ENCODE measurements at regions not wholly inside any gene's neighbourhood (a gene's known extent, or its start where the extent isn't known, plus 50 kb on each side); places are given as distances from the start of the nearest gene placed in this dataset.
A peak's percentile ranks its signal among the peaks of the same experiment; 100 is the strongest.

GRCh38 chr21:25507522-25507921 is 99.8 kb downstream of the MRPL39 start:
- TF ChIP-seq KDM5A (IDR thresholded peaks at IDR 0.05): no peak
- TF ChIP-seq EP300 (IDR thresholded peaks at IDR 0.05): no peak
- TF ChIP-seq RCOR1 (IDR thresholded peaks at IDR 0.05; ENCODE audit: low read depth, low read length): no peak
- no peak for TF ChIP-seq HES2 (IDR thresholded peaks at IDR 0.05)
- no peak for TF ChIP-seq PHF8 (IDR thresholded peaks at IDR 0.05; ENCODE audit: borderline replicate concordance, low read depth)
- no peak for TF ChIP-seq JUN (IDR thresholded peaks at IDR 0.05)
- no peak for TF ChIP-seq USF2 (IDR thresholded peaks at IDR 0.05)
- Histone ChIP-seq H3K9me3 (no peaks in the 10 kb centered on the region), H3K4me1 (no peaks in the 10 kb centered on the region), H3K4me3 (no peak overlapping the region), H3K27ac (no peak overlapping the region), H3K4me2 (no peak overlapping the region)
- peak in 1 of 2 experiments; percentile 2 for DNase-seq (ENCODE audit: low read depth in 1 of 2, low spot score in 1 of 2)
- no peak for ATAC-seq
- POLR2A ChIA-PET: no interaction called here
- no peak for FAIRE-seq
- CTCF ChIA-PET: no interaction called here

GRCh38 chr21:25506887-25507286 is 100.4 kb downstream of the MRPL39 start:
- TF ChIP-seq BCL3 (IDR thresholded peaks at IDR 0.05) (no peak), SREBF2 (IDR thresholded peaks at IDR 0.05) (no peak), CHD2 (IDR thresholded peaks at IDR 0.05; ENCODE audit: low read length, partially characterized antibody) (no peak), ATOH8 (CRISPR knock-in tag; IDR thresholded peaks at IDR 0.05; ENCODE audit: low read depth) (no peak), HMGXB4 (CRISPR knock-in tag; IDR thresholded peaks at IDR 0.05; ENCODE audit: borderline replicate concordance) (no peak), RNF2 (IDR thresholded peaks at IDR 0.05; ENCODE audit: borderline replicate concordance, low read depth) (no peak), KDM1A (IDR thresholded peaks at IDR 0.05; ENCODE audit: low read depth) (no peak), FOSL2 (IDR thresholded peaks at IDR 0.05) (no peak), FOSL2 (CRISPR knock-in tag; IDR thresholded peaks at IDR 0.05) (no peak), ELK1 (IDR thresholded peaks at IDR 0.05; ENCODE audit: low read depth, low read length) (no peak), SMC3 (IDR thresholded peaks at IDR 0.05) (no peak), ZFP36 (IDR thresholded peaks at IDR 0.05; ENCODE audit: borderline replicate concordance, partially characterized antibody) (no peak), KDM5A (IDR thresholded peaks at IDR 0.05) (no peak), CBX2 (IDR thresholded peaks at IDR 0.05; ENCODE audit: borderline replicate concordance, low read depth) (no peak), ZSCAN20 (CRISPR knock-in tag; IDR thresholded peaks at IDR 0.05) (no peak), GATA3 (IDR thresholded peaks at IDR 0.05; ENCODE audit: borderline replicate concordance) (no peak)
- no peaks in the 10 kb centered on the region for H3K9me3 ChIP-seq
- ChIA-PET CTCF (no interaction called here), POLR2A (no interaction called here)
- FAIRE-seq (no peak), DNase-seq (ENCODE audit: low read depth in 1 of 2, low spot score in 1 of 2) (peak in 1 of 2 experiments; percentile 7), ATAC-seq (no peak)
- peak overlapping the region; percentile 30; the same call in 2 of the 3 replicates for H3K4me2 ChIP-seq
- no peak overlapping the region for H3K4me3 ChIP-seq
- 9% methylated on average over 6 of the region's 6 CpGs for WGBS (ENCODE audit: missing lambda C conversion rate)
- no peaks in the 10 kb centered on the region for H3K4me1 ChIP-seq
- H3K27ac ChIP-seq: no peak overlapping the region

Data from A549 (cell line).